Stimulated activated CD4-positive, alpha-beta T cell treated with anti-CD3 and anti-CD28 coated beads, Interleukin-15, amount 100 ng/mL, for 48 hours (primary cell): ENCODE measurements at regions not wholly inside any gene's neighbourhood (a gene's known extent, or its start where the extent isn't known, plus 50 kb on each side); places are given as distances from the start of the nearest gene placed in this dataset.

Source experiments
- DNase-seq, 2 donors: peaks; one replicate each; pipeline ENCODE4 v3.0.0-alpha.2; 2020; ENCODE audit warnings: low read depth in 2 of 2

DNA sequence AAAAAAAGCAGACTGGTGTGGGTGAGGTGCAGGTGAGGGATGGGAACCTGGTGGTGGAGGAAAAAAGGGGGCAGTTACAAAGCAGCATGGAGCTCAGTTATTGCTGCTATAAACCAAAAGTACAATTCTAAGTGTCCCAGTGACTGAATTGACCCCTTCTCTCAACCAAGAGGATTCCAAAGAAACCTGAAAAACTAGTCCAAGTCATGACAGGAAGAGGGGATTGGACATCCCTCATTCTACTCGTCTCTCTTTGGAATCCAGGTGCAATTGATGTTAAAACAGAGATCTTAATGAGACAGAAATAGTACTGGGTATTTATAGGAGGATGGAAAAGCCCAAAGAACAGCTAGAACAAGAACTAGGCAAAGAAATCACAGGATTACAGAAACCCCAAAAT is 322.3 kb upstream of the IGFBP3 start:
- DNase-seq: no peak

DNA sequence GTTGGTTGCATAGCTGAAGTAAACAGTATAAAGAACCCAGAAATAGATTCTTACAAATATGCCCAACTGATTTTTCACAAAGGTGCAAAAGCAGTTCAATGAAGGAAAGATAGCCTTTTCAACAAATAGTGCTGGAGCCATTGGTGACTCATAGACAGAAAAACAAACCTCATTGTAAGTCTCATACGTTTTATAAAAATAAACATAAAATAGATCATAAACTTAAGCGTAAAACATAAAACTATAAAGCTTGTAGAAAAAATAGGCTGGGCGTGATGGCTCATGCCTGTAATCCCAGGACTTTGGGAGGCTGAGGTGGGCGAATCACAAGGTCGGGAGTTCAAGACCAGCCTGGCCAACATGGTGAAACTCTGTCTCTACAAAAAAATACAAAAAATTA is 318.8 kb upstream of the IGFBP3 start:
- no peak for DNase-seq

DNA sequence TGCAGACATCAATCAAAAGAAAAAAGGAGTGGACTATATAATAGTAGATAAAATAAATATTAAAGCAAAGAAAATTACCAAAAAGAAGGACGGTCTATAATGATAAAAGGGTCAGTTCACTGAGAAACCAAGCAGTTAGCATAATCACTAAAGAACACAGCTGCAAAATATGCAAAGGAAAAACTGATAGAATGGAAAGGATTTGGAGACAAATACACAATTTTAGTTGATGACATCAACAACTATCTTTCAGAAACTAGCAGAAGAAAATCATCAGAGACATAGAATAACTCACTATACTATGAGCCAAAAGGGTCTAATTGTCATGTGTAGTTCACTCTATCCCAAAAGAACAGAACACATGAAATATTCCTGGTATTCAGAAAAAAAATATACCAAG is 316.4 kb upstream of the IGFBP3 start:
- DNase-seq: no peak

DNA sequence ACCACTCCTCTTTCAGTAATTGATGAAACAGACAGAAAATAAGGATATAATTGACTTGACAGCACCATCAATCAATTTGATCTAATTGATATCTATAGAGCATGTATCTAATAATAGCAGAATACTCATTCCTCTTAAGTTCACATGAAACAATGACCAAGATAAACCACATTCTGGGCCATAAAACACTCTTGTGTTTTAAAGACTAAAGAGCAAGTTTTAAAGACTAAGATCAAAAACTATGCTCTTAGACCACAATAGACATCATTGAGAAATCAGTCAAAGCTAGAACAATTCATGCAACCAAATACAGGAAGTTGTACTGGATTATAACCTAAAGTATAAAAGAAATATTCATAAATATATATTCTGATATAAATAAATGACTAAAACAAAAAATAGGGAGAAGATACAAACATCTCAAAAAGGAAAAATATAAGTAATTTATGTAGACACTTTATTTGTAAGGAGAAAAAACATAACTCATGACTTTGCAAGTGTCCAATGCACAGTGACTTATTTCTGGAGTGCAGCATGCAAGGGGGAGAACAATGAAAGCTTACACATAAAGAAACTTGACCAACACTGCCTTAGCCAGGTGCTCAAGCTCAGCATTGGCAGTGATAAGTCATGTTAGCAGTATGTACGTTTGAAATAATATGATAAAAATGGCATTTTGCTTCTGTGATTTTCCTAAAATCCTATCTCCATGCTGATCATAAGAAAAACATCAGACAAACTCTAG is 312.7 kb upstream of the IGFBP3 start:
- DNase-seq: no peak

DNA sequence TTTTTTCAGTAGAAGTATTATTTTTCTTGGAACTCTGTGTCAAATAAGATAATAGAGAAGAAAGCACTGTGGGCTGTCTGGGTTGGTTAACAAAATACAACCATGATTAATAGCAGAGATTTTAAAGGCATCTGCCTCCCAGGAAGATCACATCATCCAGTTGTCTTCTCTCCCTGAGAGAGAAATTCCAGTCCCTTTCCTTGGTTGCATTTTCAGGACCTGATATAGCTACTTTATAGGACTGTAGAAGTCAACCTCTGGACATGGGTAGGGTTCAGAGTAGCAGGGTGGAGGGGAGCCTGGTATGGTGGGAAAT is 309.9 kb upstream of the IGFBP3 start:
- DNase-seq: no peak

DNA sequence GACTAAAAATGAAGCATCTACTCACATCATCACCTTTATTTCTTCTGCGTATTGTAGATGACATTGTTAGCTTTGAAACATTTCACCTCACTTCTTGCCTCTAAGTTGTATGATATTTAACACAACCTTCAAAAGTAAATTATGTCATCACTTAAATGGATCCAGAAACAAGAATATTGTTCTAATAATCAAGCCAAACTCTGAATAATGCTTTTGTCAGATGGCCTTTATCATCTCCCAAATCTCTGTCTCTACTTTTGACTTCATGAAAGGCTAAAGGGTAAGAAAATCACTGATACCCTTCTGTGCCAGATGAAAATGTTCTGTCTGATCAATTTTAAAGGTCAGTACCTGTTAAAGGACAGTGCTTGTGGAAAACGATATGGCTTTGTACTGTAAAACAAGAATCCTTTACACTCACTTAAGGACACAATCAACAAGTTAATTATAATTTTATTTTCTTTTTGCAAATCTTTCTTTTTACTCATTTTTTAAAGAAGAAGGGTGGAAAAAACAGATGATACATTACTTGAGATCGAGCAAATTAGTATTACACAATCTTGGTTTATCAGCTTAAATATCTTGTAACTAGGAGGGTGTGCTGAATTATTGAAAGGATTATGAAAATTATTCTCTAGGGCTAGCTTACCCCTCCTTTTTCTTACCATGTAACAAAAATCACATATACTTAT is 309.4 kb upstream of the IGFBP3 start:
- DNase-seq: no peak

DNA sequence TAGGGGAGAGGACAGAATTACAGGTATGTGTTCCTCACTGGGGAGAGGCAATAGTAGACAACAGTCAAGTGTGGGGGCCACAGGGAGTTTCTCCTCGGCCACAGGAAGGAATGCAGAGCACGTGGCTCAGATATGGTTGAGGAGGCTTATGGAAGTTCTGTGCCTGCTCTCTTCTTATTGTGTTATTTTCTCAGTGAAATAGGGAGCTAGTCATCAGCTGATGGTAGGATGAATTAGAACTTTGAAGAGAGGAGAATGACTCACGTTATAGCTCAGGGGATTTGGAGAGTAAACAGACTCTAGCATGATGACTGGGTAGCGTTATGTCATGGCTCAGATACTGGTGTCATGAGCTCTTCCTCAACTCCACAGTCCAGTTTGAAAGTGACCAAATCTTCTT is 308.3 kb upstream of the IGFBP3 start:
- no peak for DNase-seq

DNA sequence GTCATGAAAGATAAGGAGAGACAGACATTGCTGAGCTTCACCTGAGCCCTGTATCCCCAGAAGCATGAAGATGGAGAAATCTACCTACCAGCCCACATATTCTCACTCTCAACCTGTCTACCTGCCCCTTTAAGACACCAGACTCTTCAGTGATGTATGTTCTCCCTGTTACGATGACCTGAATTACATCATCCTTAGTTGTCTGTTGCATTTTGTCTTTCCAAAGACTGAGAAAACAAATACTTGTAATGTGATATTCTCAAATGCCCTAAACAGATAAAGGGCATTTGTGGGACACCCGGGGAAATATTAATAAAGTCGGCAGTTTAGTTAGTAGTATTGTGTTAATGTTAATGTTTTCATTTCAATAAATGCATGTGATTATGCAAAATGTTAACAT is 305.8 kb upstream of the IGFBP3 start:
- DNase-seq: no peak

DNA sequence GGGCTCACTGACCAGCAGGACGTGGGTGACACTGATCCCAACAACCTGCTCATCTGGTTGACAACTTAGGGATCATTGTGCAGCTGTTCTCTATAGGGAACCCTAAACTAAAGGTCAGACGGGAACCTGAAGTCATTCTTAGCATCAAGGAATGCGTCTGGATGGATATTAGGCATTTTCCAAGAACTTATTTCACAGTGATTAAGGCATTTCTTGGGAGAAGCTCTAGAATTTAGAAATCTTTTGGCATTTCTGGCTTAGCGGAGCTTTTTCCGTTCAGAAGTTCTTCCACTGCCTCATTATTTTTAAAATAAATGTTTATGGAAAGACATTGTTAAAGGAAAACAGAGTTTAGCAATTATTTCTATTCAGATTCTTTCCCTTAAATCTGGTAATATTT is 303.3 kb upstream of the IGFBP3 start:
- no peak for DNase-seq

DNA sequence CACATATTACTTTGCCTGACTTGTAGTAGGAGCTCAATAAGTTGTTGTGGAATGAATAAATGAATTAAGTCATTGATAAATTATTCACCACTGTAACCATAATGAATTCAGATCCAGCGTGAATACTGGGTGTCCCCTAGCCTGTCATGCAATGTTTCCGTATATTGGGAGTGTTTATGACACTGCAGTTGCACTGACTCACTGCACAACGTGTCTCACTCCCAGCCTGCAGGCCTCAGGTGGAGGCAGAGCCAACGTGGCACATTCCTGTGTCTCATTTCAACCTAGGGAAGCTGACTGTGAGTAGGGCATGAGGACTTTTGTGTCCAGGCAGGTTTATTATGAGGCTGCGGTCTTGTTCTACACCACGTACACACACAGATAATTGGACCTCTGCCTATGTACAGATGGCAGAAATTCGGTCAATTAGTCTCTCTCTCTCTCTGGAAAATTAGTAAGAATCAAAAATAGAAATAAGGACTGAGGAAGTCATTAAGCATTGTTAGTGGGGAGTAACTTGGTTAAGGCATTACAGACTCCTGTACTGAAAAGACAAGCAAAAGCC is 299.1 kb upstream of the IGFBP3 start:
- no peak for DNase-seq

DNA sequence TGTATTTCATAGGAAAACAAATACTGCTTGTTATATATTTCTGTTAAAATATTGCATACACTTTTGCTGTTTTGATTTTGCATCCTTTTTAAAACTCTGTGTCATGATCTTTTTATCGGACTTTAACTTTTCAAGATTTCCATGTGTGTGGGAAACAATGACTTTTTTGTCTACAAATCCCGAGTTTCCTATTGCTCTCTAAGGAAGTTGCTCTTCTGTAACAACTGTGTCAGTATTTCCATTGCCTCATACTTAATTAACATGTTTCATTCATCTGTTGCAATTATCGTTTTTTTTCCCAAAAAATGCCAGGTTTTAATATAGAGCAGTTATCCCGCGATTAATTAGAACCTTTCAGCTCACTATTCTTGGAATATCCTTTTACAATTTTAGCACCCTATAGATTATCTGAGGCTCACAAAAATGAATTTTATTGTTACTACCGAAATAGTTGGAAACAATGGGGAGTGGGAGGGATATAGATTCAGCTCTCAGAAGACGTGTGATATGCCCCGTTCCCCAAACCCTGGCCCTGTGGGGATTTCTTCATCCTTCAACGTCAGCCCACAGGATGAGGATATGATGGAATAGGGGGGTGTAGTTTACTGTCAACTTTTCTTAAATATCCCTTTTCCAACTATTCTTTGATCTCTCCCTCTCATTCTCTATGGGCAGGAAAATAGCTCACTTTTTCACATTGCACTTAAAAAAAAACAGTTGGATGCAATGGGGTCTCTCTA is 297.6 kb upstream of the IGFBP3 start:
- no peak for DNase-seq

DNA sequence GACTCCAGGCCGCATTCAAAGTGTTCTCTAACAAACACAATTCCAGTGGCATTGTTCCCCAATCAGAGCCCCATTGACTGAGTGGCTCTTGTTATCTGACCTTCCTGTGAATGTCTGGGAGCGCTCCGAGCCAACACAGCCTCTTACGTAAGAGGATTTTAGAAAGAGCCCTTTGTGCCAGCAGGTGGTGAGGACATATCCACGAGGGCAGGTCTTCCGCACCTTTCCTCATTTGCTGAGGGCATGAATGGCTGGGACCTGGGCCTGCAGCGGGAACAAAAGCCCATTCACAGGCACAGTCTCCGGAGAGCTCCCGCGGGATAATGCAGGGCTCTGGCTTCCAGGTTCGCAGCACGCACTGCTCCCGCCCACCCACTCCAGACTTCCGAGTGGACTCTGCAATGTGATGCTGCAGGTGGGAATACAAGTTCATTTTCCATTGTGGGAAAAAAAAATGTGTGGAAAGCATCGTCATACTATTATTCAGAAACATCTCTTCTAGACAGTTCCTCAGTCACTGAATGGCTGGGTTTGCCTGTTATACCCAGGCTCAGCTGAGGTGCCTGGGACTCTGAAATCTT is 295.0 kb upstream of the IGFBP3 start:
- no peak for DNase-seq

DNA sequence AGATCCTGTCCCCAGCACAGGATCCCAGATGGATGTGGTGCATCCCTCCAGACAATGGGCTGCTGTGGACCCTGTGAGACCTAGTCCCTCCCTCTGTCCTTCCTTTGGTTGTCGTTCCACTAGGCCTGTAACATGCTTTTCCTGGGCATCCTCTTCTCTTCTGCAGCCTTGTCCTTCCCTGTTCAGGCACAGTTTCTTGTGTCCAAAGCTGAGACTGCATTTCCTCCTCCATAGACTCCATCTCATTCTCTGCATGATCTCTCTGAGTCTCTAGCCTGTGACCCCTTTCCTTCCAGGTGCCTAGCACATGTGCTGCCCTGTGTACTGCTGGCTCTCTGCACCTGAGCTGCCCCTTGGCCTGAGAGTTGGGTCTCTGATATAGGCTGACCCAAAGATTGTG is 293.5 kb upstream of the IGFBP3 start:
- no peak for DNase-seq

DNA sequence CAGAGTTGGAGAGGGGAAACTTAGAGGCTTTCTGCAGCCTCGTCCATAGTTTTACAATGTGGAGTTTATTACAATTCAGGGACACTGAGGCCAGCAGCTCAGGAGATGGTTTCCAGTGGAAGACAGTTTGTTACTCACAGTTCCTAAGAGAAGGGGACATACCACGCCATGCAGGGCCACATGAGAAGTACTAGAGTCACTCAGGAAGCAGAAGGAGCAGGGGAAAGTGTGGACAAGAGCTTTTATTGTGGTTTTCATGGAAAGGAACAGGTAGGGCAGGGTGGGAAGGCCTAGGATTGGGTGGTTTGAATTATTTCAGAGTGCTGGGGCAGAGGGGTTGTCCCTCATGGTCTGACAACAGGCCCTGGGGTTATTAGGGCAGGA is 292.1 kb upstream of the IGFBP3 start:
- no peak for DNase-seq

DNA sequence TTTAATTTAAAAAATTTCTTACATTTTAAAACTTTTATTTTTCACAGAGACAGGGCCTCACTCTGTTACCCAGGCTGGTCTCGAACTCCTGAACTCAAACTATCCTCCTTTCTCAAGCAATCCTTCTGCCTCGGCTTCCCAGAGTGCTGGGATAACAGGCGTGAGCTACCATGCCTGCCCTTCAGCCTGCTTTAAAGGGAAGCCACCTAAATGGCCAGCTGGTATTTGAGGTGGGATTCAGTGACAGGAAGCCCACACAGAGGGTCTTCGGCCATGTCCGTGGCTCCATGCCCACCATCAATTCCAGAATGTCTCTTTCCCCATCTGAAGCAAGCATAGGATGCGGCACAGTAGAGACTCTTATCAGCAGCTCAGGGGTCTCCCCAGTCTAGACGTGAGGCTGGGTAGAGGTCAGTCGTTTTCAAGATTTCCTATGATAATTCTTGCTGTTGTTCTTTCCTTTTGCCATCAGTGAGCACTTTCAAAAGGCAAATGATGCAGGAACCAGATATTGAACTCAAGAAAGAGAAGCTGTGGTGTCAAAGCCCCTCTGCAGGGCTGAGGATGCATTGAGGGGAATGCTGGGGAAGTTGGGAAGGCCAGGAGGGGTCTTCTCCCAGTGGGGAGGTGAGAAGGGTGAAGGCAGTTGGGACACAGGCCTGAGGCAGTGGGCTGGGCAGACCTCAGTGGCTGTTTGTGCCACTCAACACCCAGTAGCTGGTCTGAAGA is 291.5 kb upstream of the IGFBP3 start:
- no peak for DNase-seq

DNA sequence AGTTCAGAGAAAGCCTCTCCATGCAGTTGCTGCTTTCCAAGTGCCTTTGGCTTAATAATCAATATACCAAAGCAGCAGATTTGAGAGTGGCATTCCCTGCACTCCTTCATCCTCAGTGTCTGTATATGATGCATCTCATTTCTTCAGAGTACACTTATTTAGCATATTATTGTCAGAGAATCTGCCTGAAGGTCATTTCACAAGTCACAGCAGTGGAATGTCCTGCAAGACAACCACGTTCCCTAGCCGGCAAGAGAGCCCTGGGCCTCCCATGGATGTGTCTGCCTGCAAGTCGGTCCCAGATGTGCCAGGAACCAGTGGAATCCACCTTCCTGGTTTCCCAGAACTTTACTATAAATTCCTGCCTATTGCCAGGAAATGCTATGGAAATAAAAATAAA is 289.4 kb upstream of the IGFBP3 start:
- DNase-seq: no peak

DNA sequence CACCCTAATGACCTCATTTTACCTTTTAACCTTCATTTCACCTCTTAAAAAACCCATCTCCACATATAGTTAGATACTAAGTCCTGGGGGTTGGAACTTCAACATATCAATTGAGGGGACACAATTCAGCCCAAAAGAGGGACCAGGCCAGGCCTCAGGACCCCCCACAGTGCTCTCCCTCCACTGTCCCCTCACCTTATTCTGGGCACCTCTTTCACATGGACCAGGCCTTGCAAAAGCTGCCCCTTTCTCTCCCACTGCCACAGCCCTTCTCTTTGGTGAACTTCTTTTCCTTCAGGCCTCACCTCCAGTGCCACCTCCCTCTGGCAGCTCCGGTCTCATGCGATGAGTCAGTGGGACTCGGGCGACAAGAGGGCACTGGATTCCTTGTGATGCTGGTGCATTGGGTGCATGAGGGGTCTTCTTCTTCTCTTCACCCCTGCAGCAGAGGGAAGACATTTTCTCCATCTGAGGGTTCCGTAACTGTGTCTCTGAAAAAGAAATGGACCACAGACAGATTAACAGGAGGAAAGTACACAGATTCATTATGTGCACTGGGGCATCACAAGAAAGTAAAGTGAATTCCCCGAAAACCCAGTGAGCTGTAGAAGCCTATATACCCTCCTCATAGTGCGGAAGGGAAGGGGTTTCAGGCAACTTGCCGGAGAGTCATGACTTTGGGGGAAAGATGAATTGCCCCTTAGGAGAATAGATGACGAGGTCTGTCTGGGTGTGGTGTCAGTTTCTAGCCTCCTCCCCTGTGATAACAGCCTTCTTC is 288.7 kb upstream of the IGFBP3 start:
- no peak for DNase-seq

DNA sequence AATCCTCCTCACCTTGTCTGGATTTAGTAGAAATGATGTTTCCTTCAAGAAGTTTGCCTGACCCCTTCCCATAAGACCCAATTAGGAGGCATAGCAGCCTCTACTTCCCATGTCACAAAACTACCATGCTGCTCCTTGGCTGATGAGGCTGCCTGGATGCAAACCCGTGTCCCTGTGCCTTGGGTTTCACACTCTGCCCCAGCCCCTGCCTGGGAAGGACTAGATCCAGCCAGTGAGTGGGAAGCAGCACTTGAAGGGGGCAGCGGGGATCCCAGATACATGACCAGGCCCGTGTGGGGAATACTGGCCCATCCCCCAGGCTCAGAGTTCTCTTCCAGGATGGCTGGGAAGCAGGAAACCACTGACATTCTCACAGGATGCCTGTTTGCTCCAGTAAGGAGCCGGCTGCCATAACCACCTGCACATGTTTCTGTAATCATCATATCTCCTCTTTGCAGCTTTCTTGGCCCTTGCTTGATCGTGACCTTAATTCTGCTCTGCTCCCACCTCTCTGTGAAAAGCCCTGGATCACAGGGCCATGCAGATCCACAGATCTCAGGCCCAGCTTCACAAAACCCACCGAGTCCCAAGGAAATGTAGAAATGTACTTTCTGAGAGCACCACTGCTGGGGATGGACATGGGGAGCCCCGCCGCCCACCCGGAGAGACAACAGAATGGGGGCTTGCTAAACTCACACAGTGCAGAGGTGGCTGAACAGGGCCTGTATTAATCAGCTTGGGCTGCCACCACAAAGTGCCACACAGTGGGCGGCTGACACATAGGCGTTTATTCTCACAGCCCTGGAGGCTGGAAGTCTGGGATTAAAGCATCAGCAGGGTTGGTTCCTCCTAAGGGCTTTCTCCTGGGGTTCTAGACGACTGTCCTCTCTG is 287.8 kb upstream of the IGFBP3 start:
- DNase-seq: no peak

DNA sequence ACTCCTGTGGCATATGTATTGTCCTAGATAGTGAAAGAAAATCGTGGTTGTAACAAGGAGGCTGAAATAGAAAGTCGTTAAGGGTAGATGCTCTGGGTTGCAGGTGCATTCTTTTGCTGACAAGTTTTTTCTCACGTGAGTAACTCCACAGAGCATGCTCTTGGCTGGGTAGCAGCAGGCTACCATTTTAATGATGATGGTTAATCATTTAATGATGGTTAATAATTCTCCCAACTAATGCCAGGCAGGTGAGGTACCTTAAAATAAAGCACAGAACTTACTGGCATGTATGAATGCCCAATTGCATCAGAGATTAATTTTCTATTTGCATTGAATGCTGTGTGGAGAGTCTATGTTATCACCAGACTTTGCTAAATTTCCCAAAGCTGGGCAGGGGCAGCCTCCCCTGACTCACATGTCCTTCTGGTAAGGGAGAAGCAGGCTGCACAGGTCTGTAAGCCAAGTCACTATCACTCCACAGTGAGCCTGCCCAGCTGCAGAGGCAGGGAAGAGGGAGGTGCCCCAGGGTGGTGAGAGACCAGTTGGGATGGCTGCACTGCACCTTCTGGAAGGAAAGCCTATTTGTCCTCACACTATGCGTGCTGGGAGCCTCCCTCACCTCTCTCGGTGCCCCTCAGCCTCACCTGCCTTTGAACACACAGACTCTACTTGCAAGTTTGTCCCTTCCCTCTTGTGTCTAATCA is 287.0 kb upstream of the IGFBP3 start:
- DNase-seq: no peak
